Endothelial cell of umbilical vein (primary cell): ENCODE measurements at regions not wholly inside any gene's neighbourhood (a gene's known extent, or its start where the extent isn't known, plus 50 kb on each side); places are given as distances from the start of the nearest gene placed in this dataset.

Experiments used
- BruUV-seq: library from RNA; stranded (reverse); fragments of 400-500 nt; replicated peaks from 2 replicates; lab custom pipeline; 2021; lab: Mats Ljungman, UMichigan
- CTCF ChIA-PET: fragments of 300-600, 350-600 bp; sonication (Branson Sonifier 250); formaldehyde crosslinking; loops from one replicate; lab custom pipeline; 2021; ENCODE audit warnings: antibody characterized with exemption, inconsistent platforms; lab: Charles Lee
- POLR2A ChIA-PET: fragments of 300-600, 350-600 bp; sonication (Branson Sonifier 250); formaldehyde crosslinking; loops from one replicate; lab custom pipeline; 2021; ENCODE audit warnings: antibody characterized with exemption, inconsistent platforms; lab: Charles Lee
- DNase-seq: peaks from one replicate; pipeline ENCODE4 v3.0.0-alpha.2; 2011; ENCODE audit warnings: low read depth, low spot score
- FAIRE-seq: peaks from 2 replicates; lab custom pipeline; 2011; peaks lifted over from hg19 to GRCh38; lab: Jason Lieb, UNC
- H2AFZ ChIP-seq: 2 replicates; pipeline ENCODE4 v1.6.0; 2012; ENCODE audit warnings: low read depth, low read length, control low read depth, inconsistent platforms
- H3K27ac ChIP-seq: 2 replicates; pipeline ENCODE4 v1.5.1; 2011; ENCODE audit warnings: low read depth, mild to moderate bottlenecking, control low read depth, low read length, moderate library complexity; ENCODE audit not compliant: insufficient read depth
- H3K27me3 ChIP-seq, 2 experiments: 2 replicates each; pipeline versions ENCODE4 v1.6.0 to v1.6.1; 2011; ENCODE audit warnings: low read length in 2 of 2, mixed read lengths in 1 of 2; ENCODE audit not compliant: control insufficient read depth in 2 of 2, insufficient read depth in 2 of 2
- H3K36me3 ChIP-seq, 2 experiments: 2 replicates in 1 of 2; 3 replicates in 1 of 2; pipeline ENCODE4 v1.5.1; 2011; ENCODE audit warnings: low read length in 2 of 2, mild to moderate bottlenecking in 1 of 2, moderate library complexity in 1 of 2; ENCODE audit not compliant: control insufficient read depth in 2 of 2, insufficient read depth in 2 of 2; ENCODE audit errors: extremely low read depth in 1 of 2
- H3K4me1 ChIP-seq: 3 replicates; pipeline ENCODE4 v1.5.1; 2011; ENCODE audit warnings: mild to moderate bottlenecking, low read length; ENCODE audit not compliant: control insufficient read depth, insufficient read depth; ENCODE audit errors: extremely low read depth
- H3K4me2 ChIP-seq: 2 replicates; pipeline ENCODE4 v1.6.1; 2011; ENCODE audit warnings: low read length, control low read depth, mixed read lengths; ENCODE audit not compliant: insufficient read depth
- H3K4me3 ChIP-seq, 3 experiments: fragments of 200-600 bp in 1 of 3; sonication (generic), shearing (Covaris generic) in 1 of 3; replicated peaks in 1 of 3; 2 replicates each; pipeline ENCODE4 v1.5.1; 2011 to 2016; ENCODE audit warnings: control low read depth in 3 of 3, low read length in 3 of 3, mild to moderate bottlenecking in 2 of 3, inconsistent platforms in 1 of 3, low read depth in 1 of 3, moderate library complexity in 1 of 3; ENCODE audit not compliant: insufficient read depth in 1 of 3
- H3K79me2 ChIP-seq: 2 replicates; pipeline ENCODE4 v1.6.0; 2012; ENCODE audit warnings: low read length, inconsistent platforms; ENCODE audit not compliant: control insufficient read depth, insufficient read depth
- H3K9ac ChIP-seq: replicated peaks from 2 replicates; pipeline ENCODE3; 2011; ENCODE audit warnings: low read length, control low read depth; ENCODE audit not compliant: insufficient read depth; ENCODE audit errors: extremely low read depth
- H3K9me1 ChIP-seq: replicated peaks from 3 replicates; pipeline ENCODE4 v1.6.0; 2011; ENCODE audit warnings: mild to moderate bottlenecking, low read length; ENCODE audit not compliant: control insufficient read depth, insufficient read depth; ENCODE audit errors: extremely low read depth
- H3K9me3 ChIP-seq: replicated peaks from 2 replicates; pipeline ENCODE4 v1.5.1; 2012; ENCODE audit warnings: low read length, inconsistent platforms; ENCODE audit not compliant: control insufficient read depth, insufficient read depth
- H4K20me1 ChIP-seq: replicated peaks from 2 replicates; pipeline ENCODE3; 2011; ENCODE audit warnings: mild to moderate bottlenecking, low read length; ENCODE audit not compliant: control insufficient read depth, insufficient read depth; ENCODE audit errors: extremely low read depth
- EZH2 ChIP-seq: IDR thresholded peaks from 2 replicates; pipeline ENCODE4 v1.6.1; 2012; ENCODE audit warnings: borderline replicate concordance, low read depth, mild to moderate bottlenecking, moderate library complexity, low read length, inconsistent platforms; ENCODE audit not compliant: severe bottlenecking
- FOS ChIP-seq: IDR thresholded peaks from 2 replicates; pipeline ENCODE4 v1.6.1; 2011; ENCODE audit warnings: mild to moderate bottlenecking, low read length, moderate library complexity, borderline replicate concordance; ENCODE audit not compliant: insufficient read depth
- GATA2 ChIP-seq: IDR thresholded peaks from 2 replicates; pipeline ENCODE4 v1.7.0; 2011; ENCODE audit warnings: low read depth, mild to moderate bottlenecking, moderate library complexity, mixed read lengths, low read length; ENCODE audit not compliant: insufficient read length, insufficient read depth
- JUN ChIP-seq: IDR thresholded peaks from 2 replicates; pipeline ENCODE4 v1.6.1; 2011; ENCODE audit warnings: borderline replicate concordance, low read depth; ENCODE audit not compliant: insufficient read length, insufficient read depth
- MYC ChIP-seq: IDR thresholded peaks from one replicate; pipeline ENCODE4 v1.6.1; 2011; ENCODE audit warnings: mild to moderate bottlenecking, low read depth, low read length
- POLR2A ChIP-seq: IDR thresholded peaks from 2 replicates; pipeline ENCODE4 v1.6.1; 2012; ENCODE audit warnings: low read depth, mild to moderate bottlenecking, control low read depth, low read length
- POLR2AphosphoS5 ChIP-seq: IDR thresholded peaks from 2 replicates; pipeline ENCODE4 v1.6.1; 2012; ENCODE audit warnings: low read depth, mild to moderate bottlenecking, control low read depth, low read length, moderate library complexity; ENCODE audit not compliant: insufficient read depth
- dilution Hi-C: fragments of 300-500 bp; cut with MboI; formaldehyde crosslinking; loops from one replicate; pipeline ENCODE4 v1.15.0; 2019; ENCODE audit warnings: low sequenced_read_pairs; ENCODE audit not compliant: extremely low pct_ligation_motif_present
- intact Hi-C: fragments of 100-400 bp; cut with micrococcal nuclease; formaldehyde crosslinking; loops from one replicate; pipeline ENCODE4 v1.10.0; 2022
- TF ChIP-seq, protein P1 (sequence below), 2 donors: IDR thresholded peaks; 1 replicate in 1 of 2; 2 replicates in 1 of 2; pipeline ENCODE4 v1.5.1; 2011; ENCODE audit warnings: low read length in 2 of 2, mild to moderate bottlenecking in 2 of 2, moderate library complexity in 2 of 2, control low read depth in 1 of 2, inconsistent platforms in 1 of 2, low read depth in 1 of 2; ENCODE audit not compliant: insufficient read depth in 1 of 2; ENCODE audit errors: extremely low read depth in 1 of 2
- TF ChIP-seq, protein P2 (sequence below): IDR thresholded peaks from 2 replicates; pipeline ENCODE4 v1.6.1; 2011; ENCODE audit not compliant: insufficient read depth, insufficient read length

DNA sequence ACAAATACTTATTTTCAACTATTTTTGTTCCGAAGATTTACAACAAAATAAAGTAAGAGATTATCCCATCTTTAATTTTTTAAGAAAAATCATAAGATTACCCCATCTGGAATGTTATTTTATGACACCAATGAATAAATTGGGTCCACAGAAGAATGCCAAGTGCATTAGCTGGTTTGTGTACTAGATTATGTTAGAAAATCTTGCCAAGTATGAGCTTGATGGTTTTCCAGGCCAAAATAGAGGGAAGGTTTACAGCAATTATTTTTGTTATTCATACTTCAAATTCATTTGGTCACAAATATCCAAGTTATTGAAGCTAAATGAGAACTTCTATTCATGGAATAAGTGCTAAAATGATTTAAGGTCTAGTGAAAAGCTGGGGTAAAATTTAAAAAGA is 109.4 kb upstream of the DMRTA1 start:
- Histone ChIP-seq H3K27ac (no peak overlapping the region), H3K4me3 (no peak overlapping the region), H3K9me3 (no peaks in the 10 kb centered on the region), H3K4me2 (no peak overlapping the region), H3K4me1 (no peaks in the 10 kb centered on the region), H3K9me1 (no peaks in the 10 kb centered on the region), H3K79me2 (no peaks in the 10 kb centered on the region), H2AFZ (no peak overlapping the region), H3K36me3 (no peaks in the 10 kb centered on the region), H3K9ac (no peak overlapping the region), H4K20me1 (no peaks in the 10 kb centered on the region), H3K27me3 (no peaks in the 10 kb centered on the region)
- ChIA-PET POLR2A (no interaction called here), CTCF (interaction anchor here (0.9 to 1.6 kb wide), 3 partner anchors 30 to 115 kb away, joined by 3 to 8 read pairs (median 6); no protein-coding TSS in a partner anchor)
- no peak for FAIRE-seq
- intact Hi-C loops = no loop called here
- no peak for DNase-seq
- no TSS peak for BruUV-seq
- TF ChIP-seq EZH2 = no peak
- no peak for TF ChIP-seq MYC
- TF ChIP-seq FOS = no peak
- TF ChIP-seq POLR2AphosphoS5 = no peak
- TF ChIP-seq, protein P1, sequence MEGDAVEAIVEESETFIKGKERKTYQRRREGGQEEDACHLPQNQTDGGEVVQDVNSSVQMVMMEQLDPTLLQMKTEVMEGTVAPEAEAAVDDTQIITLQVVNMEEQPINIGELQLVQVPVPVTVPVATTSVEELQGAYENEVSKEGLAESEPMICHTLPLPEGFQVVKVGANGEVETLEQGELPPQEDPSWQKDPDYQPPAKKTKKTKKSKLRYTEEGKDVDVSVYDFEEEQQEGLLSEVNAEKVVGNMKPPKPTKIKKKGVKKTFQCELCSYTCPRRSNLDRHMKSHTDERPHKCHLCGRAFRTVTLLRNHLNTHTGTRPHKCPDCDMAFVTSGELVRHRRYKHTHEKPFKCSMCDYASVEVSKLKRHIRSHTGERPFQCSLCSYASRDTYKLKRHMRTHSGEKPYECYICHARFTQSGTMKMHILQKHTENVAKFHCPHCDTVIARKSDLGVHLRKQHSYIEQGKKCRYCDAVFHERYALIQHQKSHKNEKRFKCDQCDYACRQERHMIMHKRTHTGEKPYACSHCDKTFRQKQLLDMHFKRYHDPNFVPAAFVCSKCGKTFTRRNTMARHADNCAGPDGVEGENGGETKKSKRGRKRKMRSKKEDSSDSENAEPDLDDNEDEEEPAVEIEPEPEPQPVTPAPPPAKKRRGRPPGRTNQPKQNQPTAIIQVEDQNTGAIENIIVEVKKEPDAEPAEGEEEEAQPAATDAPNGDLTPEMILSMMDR (IDR thresholded peaks at IDR 0.05; ENCODE audit: extremely low read depth in 1 of 2, insufficient read depth in 1 of 2, low read depth in 1 of 2, low read length in 2 of 2) = no peak
- TF ChIP-seq POLR2A = no peak
- TF ChIP-seq, protein P2, sequence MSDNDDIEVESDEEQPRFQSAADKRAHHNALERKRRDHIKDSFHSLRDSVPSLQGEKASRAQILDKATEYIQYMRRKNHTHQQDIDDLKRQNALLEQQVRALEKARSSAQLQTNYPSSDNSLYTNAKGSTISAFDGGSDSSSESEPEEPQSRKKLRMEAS = no peak
- TF ChIP-seq GATA2 = no peak
- TF ChIP-seq JUN = no peak
- dilution Hi-C loops = no loop called here
